Fibroblast of lung (primary cell): ENCODE measurements at regions not wholly inside any gene's neighbourhood (a gene's known extent, or its start where the extent isn't known, plus 50 kb on each side); places are given as distances from the start of the nearest gene placed in this dataset.

Experiments used
- DNase-seq, 2 donors: peaks; one replicate each; pipeline versions ENCODE4 v3.0.0 to v3.0.0-alpha.2; 2010; ENCODE audit warnings: low read depth in 2 of 2
- H2AFZ ChIP-seq: 2 replicates; pipeline ENCODE4 v1.5.1; 2012; ENCODE audit warnings: low read length, control low read depth, inconsistent platforms
- H3K27ac ChIP-seq: 2 replicates; pipeline ENCODE4 v1.5.1; 2011; ENCODE audit warnings: low read length, control low read depth; ENCODE audit not compliant: insufficient read depth
- H3K27me3 ChIP-seq: 2 replicates; pipeline ENCODE4 v1.5.1; 2011; ENCODE audit warnings: mild to moderate bottlenecking, low read length; ENCODE audit not compliant: control insufficient read depth, insufficient read depth
- H3K36me3 ChIP-seq: 2 replicates; pipeline ENCODE4 v1.5.1; 2011; ENCODE audit warnings: low read length; ENCODE audit not compliant: control insufficient read depth, insufficient read depth
- H3K4me1 ChIP-seq: 2 replicates; pipeline ENCODE4 v1.5.1; 2011; ENCODE audit warnings: low read length; ENCODE audit not compliant: control insufficient read depth, insufficient read depth; ENCODE audit errors: extremely low read depth
- H3K4me2 ChIP-seq: 2 replicates; pipeline ENCODE4 v1.5.1; 2011; ENCODE audit warnings: low read length, control low read depth; ENCODE audit not compliant: insufficient read depth; ENCODE audit errors: extremely low read depth
- H3K4me3 ChIP-seq, 4 experiments: fragments of 200-600 bp in 1 of 4; sonication (generic) in 1 of 4; replicated peaks in 1 of 4; 2 replicates each; pipeline ENCODE4 v1.5.1; 2011 to 2016; ENCODE audit warnings: low read length in 4 of 4, low read depth in 3 of 4, mild to moderate bottlenecking in 3 of 4, control low read depth in 2 of 4, inconsistent platforms in 1 of 4, mixed read lengths in 1 of 4; ENCODE audit not compliant: insufficient read depth in 1 of 4; ENCODE audit errors: control extremely low read depth in 1 of 4
- H3K79me2 ChIP-seq: 2 replicates; pipeline ENCODE4 v1.5.1; 2012; ENCODE audit warnings: mild to moderate bottlenecking, low read length, inconsistent platforms; ENCODE audit not compliant: control insufficient read depth, insufficient read depth
- H3K9ac ChIP-seq: 2 replicates; pipeline ENCODE4 v1.5.1; 2011; ENCODE audit warnings: mild to moderate bottlenecking, low read length, control low read depth; ENCODE audit not compliant: insufficient read depth
- H3K9me3 ChIP-seq: 2 replicates; pipeline ENCODE4 v1.5.1; 2012; ENCODE audit warnings: low read depth, low read length; ENCODE audit not compliant: control insufficient read depth, insufficient read depth
- H4K20me1 ChIP-seq: 2 replicates; pipeline ENCODE4 v1.5.1; 2011; ENCODE audit warnings: low read length; ENCODE audit not compliant: control insufficient read depth, insufficient read depth; ENCODE audit errors: extremely low read depth
- CTCF ChIP-seq, 2 donors: IDR thresholded peaks in 1 of 2; conservative IDR thresholded peaks in 1 of 2; 1 replicate in 1 of 2; 2 replicates in 1 of 2; pipeline ENCODE4 v1.5.1; 2011 to 2012; ENCODE audit warnings: low read length in 2 of 2, control low read depth in 1 of 2, inconsistent platforms in 1 of 2, low read depth in 1 of 2, mild to moderate bottlenecking in 1 of 2
- EZH2 ChIP-seq: IDR thresholded peaks from 2 replicates; pipeline ENCODE4 v1.5.1; 2012; ENCODE audit warnings: low read length, control low read depth, mild to moderate bottlenecking; ENCODE audit errors: missing control alignments

DNA sequence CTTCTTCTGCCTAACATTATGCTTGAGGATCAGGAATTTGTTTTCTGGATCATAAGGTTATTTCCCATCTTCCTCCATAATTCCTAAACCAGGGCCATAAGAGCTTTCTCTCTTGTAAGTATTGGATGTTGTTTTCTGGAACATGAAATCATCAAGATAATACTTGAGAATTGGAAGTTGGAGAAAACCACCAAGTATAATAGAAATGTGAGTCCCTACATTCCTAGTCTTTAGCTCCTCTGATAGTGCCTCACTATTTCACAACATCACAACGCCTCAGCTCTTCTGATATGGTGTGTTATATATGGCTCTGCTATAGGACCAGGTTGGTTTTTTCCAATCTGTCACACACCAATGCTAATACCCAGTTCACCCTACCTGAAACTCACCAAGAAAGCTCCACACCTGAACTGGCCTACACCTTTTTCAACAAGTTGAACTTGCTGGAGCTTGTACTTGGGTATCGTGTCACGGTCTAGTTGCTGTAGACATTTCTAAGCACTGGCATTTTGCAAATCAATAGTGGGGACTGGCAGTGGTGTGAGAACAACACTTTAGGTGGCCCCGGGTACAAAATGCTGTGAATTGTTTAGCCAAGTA is 141.1 kb downstream of the ACTBL2 start:
- H3K9me3 ChIP-seq: no peaks in the 10 kb centered on the region
- no peak overlapping the region for H3K9ac ChIP-seq
- peak in 1 of 2 donors; percentile 15 for DNase-seq
- H3K4me1 ChIP-seq: no peaks in the 10 kb centered on the region
- H3K4me3 ChIP-seq: no peak overlapping the region
- H4K20me1 ChIP-seq: no peaks in the 10 kb centered on the region
- no peaks in the 10 kb centered on the region for H3K36me3 ChIP-seq
- no peaks in the 10 kb centered on the region for H3K27me3 ChIP-seq
- no peak overlapping the region for H3K27ac ChIP-seq
- H3K4me2 ChIP-seq: no peak overlapping the region
- no peak overlapping the region for H2AFZ ChIP-seq
- TF ChIP-seq CTCF (conservative IDR thresholded peaks at IDR 0.05 in 1 of 2, IDR thresholded peaks at IDR 0.05 in 1 of 2; ENCODE audit: low read depth in 1 of 2, low read length in 2 of 2) (no peak), EZH2 (no peak)
- no peaks in the 10 kb centered on the region for H3K79me2 ChIP-seq

GRCh38 chr5:57340681-57341080 is 141.9 kb downstream of the ACTBL2 start:
- no peak overlapping the region for H3K9ac ChIP-seq
- H3K27me3 ChIP-seq: no peaks in the 10 kb centered on the region
- no peak overlapping the region for H3K4me2 ChIP-seq
- no peak overlapping the region for H3K27ac ChIP-seq
- H3K9me3 ChIP-seq: no peaks in the 10 kb centered on the region
- no peak overlapping the region for H2AFZ ChIP-seq
- no peaks in the 10 kb centered on the region for H3K79me2 ChIP-seq
- no peaks in the 10 kb centered on the region for H4K20me1 ChIP-seq
- peaks cover 1% of the 10 kb centered on the region for H3K4me1 ChIP-seq
- DNase-seq: no peak
- no peaks in the 10 kb centered on the region for H3K36me3 ChIP-seq
- TF ChIP-seq EZH2 (no peak), CTCF (conservative IDR thresholded peaks at IDR 0.05 in 1 of 2, IDR thresholded peaks at IDR 0.05 in 1 of 2; ENCODE audit: low read depth in 1 of 2, low read length in 2 of 2) (no peak)
- H3K4me3 ChIP-seq: no peak overlapping the region

DNA sequence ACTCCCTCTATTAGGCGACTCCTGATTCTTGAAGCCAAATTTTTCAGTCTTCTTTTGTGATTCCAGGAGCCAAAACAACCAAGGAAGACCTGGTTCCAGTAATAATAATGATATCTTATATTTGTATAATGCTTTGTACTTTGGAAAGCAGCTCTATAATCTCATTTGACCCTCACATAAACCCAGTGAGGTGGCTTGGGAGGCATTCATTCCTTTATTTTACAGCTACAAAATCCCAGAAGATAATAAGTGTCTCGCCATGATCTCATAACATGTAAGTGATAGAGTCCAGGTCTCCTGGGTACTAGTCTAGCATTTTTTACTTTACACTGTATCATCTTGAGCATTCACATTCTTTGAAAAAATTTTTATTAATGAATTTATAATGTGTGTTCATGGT is 143.1 kb downstream of the ACTBL2 start:
- H3K4me3 ChIP-seq: no peak overlapping the region
- no peak for DNase-seq
- H3K27ac ChIP-seq: no peak overlapping the region
- H3K9me3 ChIP-seq: no peaks in the 10 kb centered on the region
- no peak overlapping the region for H3K4me2 ChIP-seq
- H3K36me3 ChIP-seq: no peaks in the 10 kb centered on the region
- H3K79me2 ChIP-seq: no peaks in the 10 kb centered on the region
- peaks cover 6% of the 10 kb centered on the region for H3K4me1 ChIP-seq
- H2AFZ ChIP-seq: no peak overlapping the region
- no peak overlapping the region for H3K9ac ChIP-seq
- no peaks in the 10 kb centered on the region for H3K27me3 ChIP-seq
- TF ChIP-seq EZH2: no peak
- TF ChIP-seq CTCF (conservative IDR thresholded peaks at IDR 0.05 in 1 of 2, IDR thresholded peaks at IDR 0.05 in 1 of 2; ENCODE audit: low read depth in 1 of 2, low read length in 2 of 2): no peak
- H4K20me1 ChIP-seq: no peaks in the 10 kb centered on the region
